Fibroblast of the aortic adventitia (primary cell): ENCODE measurements at regions not wholly inside any gene's neighbourhood (a gene's known extent, or its start where the extent isn't known, plus 50 kb on each side); places are given as distances from the start of the nearest gene placed in this dataset.

Source experiments
- DNase-seq: peaks from one replicate; pipeline ENCODE4 v3.0.0-alpha.2; 2010; ENCODE audit warnings: low read depth
- H3K4me3 ChIP-seq: 2 replicates; pipeline ENCODE4 v1.5.1; 2011; ENCODE audit warnings: low read depth, mild to moderate bottlenecking, control low read depth, low read length, moderate library complexity
- CTCF ChIP-seq: IDR thresholded peaks from 2 replicates; pipeline ENCODE4 v1.5.1; 2011; ENCODE audit warnings: mild to moderate bottlenecking, low read length, control low read depth, inconsistent platforms; ENCODE audit not compliant: insufficient read depth

GRCh38 chr16:79998143-79998542, 397.6 kb upstream of the MAF start:
- no peak overlapping the region for H3K4me3 ChIP-seq
- no peak for DNase-seq
- no peak for TF ChIP-seq CTCF

GRCh38 chr16:79997257-79997656, 396.7 kb upstream of the MAF start:
- no peak for TF ChIP-seq CTCF
- no peak overlapping the region for H3K4me3 ChIP-seq
- no peak for DNase-seq

- no peak for DNase-seq
- TF ChIP-seq CTCF = no peak
Measured at GRCh38 chr16:79996321-79996720, 395.8 kb upstream of the MAF start.

GRCh38 chr16:79995315-79995714, 394.8 kb upstream of the MAF start:
- no peak for DNase-seq
- no peak for TF ChIP-seq CTCF
- H3K4me3 ChIP-seq = no peak overlapping the region

More at GRCh38 chr16:79996321-79996720, 395.8 kb upstream of the MAF start:
- no peak overlapping the region for H3K4me3 ChIP-seq

GRCh38 chr16:79994418-79994817, 393.9 kb upstream of the MAF start:
- DNase-seq = no peak
- no peak for TF ChIP-seq CTCF
- no peak overlapping the region for H3K4me3 ChIP-seq

- no peak for DNase-seq
- H3K4me3 ChIP-seq = no peak overlapping the region
- TF ChIP-seq CTCF = no peak
Measured at GRCh38 chr16:79993629-79994209, 393.2 kb upstream of the MAF start.

GRCh38 chr16:79991969-79992368, 391.4 kb upstream of the MAF start:
- no peak for DNase-seq
- no peak overlapping the region for H3K4me3 ChIP-seq
- TF ChIP-seq CTCF = no peak
